ENCODE measurements at regions not wholly inside any gene's neighbourhood (a gene's known extent, or its start where the extent isn't known, plus 50 kb on each side); places are given as distances from the start of the nearest gene placed in this dataset.

- TF ChIP-seq CTCF (IDR thresholded peaks at IDR 0.05): no peak
- intact Hi-C loops (cut with DNase I): loop anchor here in 2 of 10 donors (10.0 kb wide), 1 partner anchor 156 kb away; the partner anchor contains the start of gene FEM1C (in 2 of the 2)
- H3K27me3 ChIP-seq: no peaks in the 10 kb centered on the region
- no peak overlapping the region for H3K27ac ChIP-seq
- ATAC-seq: peak in 4 of 8 donors; percentile 43 to 77 (median 51)
- H3K9me3 ChIP-seq: peaks cover 0 to 3% (median 0%) of the 10 kb centered on the region in 11 donors
- no peak for DNase-seq
- H3K4me3 ChIP-seq: no peak overlapping the region
- peaks cover 0 to 11% (median 4%) of the 10 kb centered on the region in 9 donors for H3K4me1 ChIP-seq
- 53 to 59% methylated on average over 8 of the region's 8 CpGs for WGBS, 2 donors
- H3K36me3 ChIP-seq: no peaks in the 10 kb centered on the region
Observed at GRCh38 chr5:115389034-115389798, 92.8 kb upstream of the CCDC112 start.

GRCh38 chr5:115388240-115388639 lies 91.8 kb upstream of the CCDC112 start:
- Histone ChIP-seq H3K27me3 (no peaks in the 10 kb centered on the region), H3K4me3 (no peak overlapping the region), H3K9me3 (peaks cover 0 to 3% (median 0%) of the 10 kb centered on the region in 11 donors), H3K27ac (no peak overlapping the region), H3K4me1 (peaks cover 0 to 11% (median 3%) of the 10 kb centered on the region in 9 donors), H3K36me3 (no peaks in the 10 kb centered on the region)
- no peak for TF ChIP-seq CTCF (IDR thresholded peaks at IDR 0.05)
- 85 to 86% methylated on average over 4 of the region's 4 CpGs for WGBS, 2 donors
- intact Hi-C loops (cut with DNase I): loop anchor here in 2 of 10 donors (10.0 kb wide), 1 partner anchor 157 kb away; the partner anchor contains the start of gene FEM1C (in 2 of the 2)
- DNase-seq (no peak), ATAC-seq (no peak)

- no peak for TF ChIP-seq CTCF (IDR thresholded peaks at IDR 0.05)
- DNase-seq: no peak
- 70 to 95% methylated on average over 2 of the region's 2 CpGs for WGBS, 2 donors
Observed at GRCh38 chr5:115387816-115388215, 91.4 kb upstream of the CCDC112 start.

GRCh38 chr5:115386657-115387056 lies 90.2 kb upstream of the CCDC112 start:
- Histone ChIP-seq H3K9me3 (peaks cover 0 to 3% (median 0%) of the 10 kb centered on the region in 11 donors), H3K27me3 (no peaks in the 10 kb centered on the region), H3K4me1 (peaks cover 0 to 7% (median under 1%) of the 10 kb centered on the region in 9 donors), H3K27ac (no peak overlapping the region), H3K4me3 (no peak overlapping the region), H3K36me3 (no peaks in the 10 kb centered on the region)
- 93 to 94% methylated on average over 2 of the region's 2 CpGs for WGBS, 2 donors
- ATAC-seq (no peak), DNase-seq (no peak)
- TF ChIP-seq CTCF (IDR thresholded peaks at IDR 0.05): no peak
- intact Hi-C loops (cut with DNase I): loop anchor here in 2 of 10 donors (10.0 kb wide), 1 partner anchor 158 kb away; the partner anchor contains the start of gene FEM1C (in 2 of the 2)

More at GRCh38 chr5:115387816-115388215, 91.4 kb upstream of the CCDC112 start:
- Histone ChIP-seq H3K27me3 (no peaks in the 10 kb centered on the region), H3K36me3 (no peaks in the 10 kb centered on the region), H3K4me3 (no peak overlapping the region), H3K27ac (no peak overlapping the region), H3K9me3 (peaks cover 0 to 3% (median 0%) of the 10 kb centered on the region in 11 donors), H3K4me1 (peaks cover 0 to 10% (median 0%) of the 10 kb centered on the region in 9 donors)
- intact Hi-C loops (cut with DNase I): loop anchor here in 2 of 10 donors (10.0 kb wide), 1 partner anchor 157 kb away; the partner anchor contains the start of gene FEM1C (in 2 of the 2)
- ATAC-seq: no peak
